ENCODE measurements at regions not wholly inside any gene's neighbourhood (a gene's known extent, or its start where the extent isn't known, plus 50 kb on each side); places are given as distances from the start of the nearest gene placed in this dataset.

GRCh38 chr10:105734479-105734878 lies 1093.4 kb downstream of the SORCS3 start:
- TF ChIP-seq CTCF (IDR thresholded peaks at IDR 0.05; ENCODE audit: control extremely low read depth in 1 of 3, insufficient read depth in 1 of 3, low read depth in 1 of 3, low read length in 3 of 3) (no peak), EZH2 (IDR thresholded peaks at IDR 0.05; ENCODE audit: low read depth, low read length, severe bottlenecking) (no peak), CEBPB (IDR thresholded peaks at IDR 0.05; ENCODE audit: low read depth, low read length) (no peak), CBX5 (IDR thresholded peaks at IDR 0.05; ENCODE audit: low read depth, low read length) (no peak)
